ENCODE measurements at regions not wholly inside any gene's neighbourhood (a gene's known extent, or its start where the extent isn't known, plus 50 kb on each side); places are given as distances from the start of the nearest gene placed in this dataset.

GRCh38 chr9:115373000-115373709 is 255.2 kb upstream of the TNC start:
- no peak for TF ChIP-seq EZH2 (optimal IDR thresholded peaks at IDR 0.05; ENCODE audit: low read depth, low read length)
- no peak for TF ChIP-seq EZH2phosphoT487 (IDR thresholded peaks at IDR 0.05; ENCODE audit: low read length)
- no peak for TF ChIP-seq CTCF (IDR thresholded peaks at IDR 0.05; ENCODE audit: low read length)
